HepG2 (cell line): ENCODE measurements at regions not wholly inside any gene's neighbourhood (a gene's known extent, or its start where the extent isn't known, plus 50 kb on each side); places are given as distances from the start of the nearest gene placed in this dataset.
"Not testable (repeated sequence)": the region's sequence is repeated elsewhere in the genome, so short reads cannot be mapped to it uniquely, and the experiment has no call there.

Experiments
- ATAC-seq: fragments of 200-7000 bp; cut with Tn5 transposase; 3 replicates; pipeline ENCODE4 v1.9.1; 2020; ENCODE audit warnings: mild to moderate bottlenecking, moderate library complexity
- BruUV-seq: library from RNA; stranded (reverse); fragments of 400-500 nt; replicated peaks from 2 replicates; lab custom pipeline; 2021; lab: Mats Ljungman, UMichigan
- CTCF ChIA-PET: fragments of 300-600 bp; formaldehyde crosslinking; extraction: SDS; loops from one replicate; lab custom pipeline; 2021; ENCODE audit warnings: low total read pairs, inconsistent platforms, low intra/inter-chr PET ratio; lab: Yijun Ruan, JAX
- POLR2A ChIA-PET: fragments of 350-600 bp; sonication (Branson Sonifier 250); formaldehyde crosslinking; loops from one replicate; lab custom pipeline; 2020; ENCODE audit warnings: antibody characterized with exemption, inconsistent platforms; lab: Yijun Ruan, JAX
- DNase-seq: peaks from one replicate; pipeline ENCODE4 v3.0.0-alpha.2; 2015; ENCODE audit warnings: low spot score
- FAIRE-seq: peaks from 3 replicates; lab custom pipeline; 2011; peaks lifted over from hg19 to GRCh38; lab: Jason Lieb, UNC
- H2AFZ ChIP-seq: one replicate; pipeline ENCODE4 v1.6.1; 2011; ENCODE audit warnings: low read length, inconsistent platforms
- H3K27ac ChIP-seq: fragments of 300-600 bp; 3 replicates; pipeline ENCODE4 v1.8.0; 2011; ENCODE audit warnings: mixed run types, mild to moderate bottlenecking, mixed read lengths, low read length, inconsistent platforms; ENCODE audit not compliant: insufficient read depth; ENCODE audit errors: extremely low read length
- H3K27me3 ChIP-seq, 2 experiments: fragments of 200-600 bp in 1 of 2; 2 replicates in 1 of 2; 3 replicates in 1 of 2; pipeline versions ENCODE4 v1.6.0 to v1.8.0; 2011; ENCODE audit warnings: low read length in 2 of 2, mild to moderate bottlenecking in 2 of 2, moderate library complexity in 2 of 2, inconsistent platforms in 1 of 2; ENCODE audit not compliant: insufficient read depth in 2 of 2, control insufficient read depth in 1 of 2
- H3K36me3 ChIP-seq, 2 experiments: fragments of 200-600 bp in 1 of 2; replicated peaks in 1 of 2; 2 replicates in 1 of 2; 3 replicates in 1 of 2; pipeline versions ENCODE4 v1.5.1 to v1.8.0; 2011; ENCODE audit warnings: low read length in 2 of 2, inconsistent platforms in 1 of 2; ENCODE audit not compliant: insufficient read depth in 2 of 2, control insufficient read depth in 1 of 2
- H3K4me1 ChIP-seq: 2 replicates; pipeline ENCODE4 v1.5.1; 2012; ENCODE audit warnings: low read length, inconsistent platforms; ENCODE audit not compliant: insufficient read depth
- H3K4me2 ChIP-seq: 2 replicates; pipeline ENCODE4 v1.6.0; 2011; ENCODE audit warnings: low read depth, low read length, inconsistent platforms
- H3K4me3 ChIP-seq, 3 experiments: fragments of 200-600 bp in 1 of 3; sonication (generic), shearing (Covaris generic) in 1 of 3; replicated peaks in 1 of 3; 2 replicates each; pipeline ENCODE4 v1.5.1; 2011 to 2016; ENCODE audit warnings: low read length in 3 of 3, inconsistent platforms in 2 of 3, low read depth in 2 of 3, mild to moderate bottlenecking in 2 of 3, control low read depth in 1 of 3, mixed read lengths in 1 of 3; ENCODE audit not compliant: insufficient read depth in 1 of 3
- H3K79me2 ChIP-seq: one replicate; pipeline ENCODE4 v1.6.1; 2011; ENCODE audit warnings: low read length, inconsistent platforms; ENCODE audit not compliant: insufficient read depth
- H3K9ac ChIP-seq: 2 replicates; pipeline ENCODE4 v1.6.0; 2011; ENCODE audit warnings: mild to moderate bottlenecking, low read depth, low read length, inconsistent platforms; ENCODE audit not compliant: insufficient read depth
- H3K9me3 ChIP-seq: 2 replicates; pipeline ENCODE4 v1.5.1; 2012; ENCODE audit warnings: mild to moderate bottlenecking, low read length
- H4K20me1 ChIP-seq: 2 replicates; pipeline ENCODE4 v1.6.0; 2011; ENCODE audit warnings: inconsistent platforms, mild to moderate bottlenecking, low read length, moderate library complexity; ENCODE audit not compliant: insufficient read depth
- BRCA1 ChIP-seq: sonication (generic); formaldehyde crosslinking; IDR thresholded peaks from 2 replicates; pipeline ENCODE4 v1.4.0; 2020; ENCODE audit warnings: missing genetic modification reagents
- KDM6A ChIP-seq: IDR thresholded peaks from 2 replicates; pipeline ENCODE4 v1.6.1; 2016; ENCODE audit warnings: low read depth
- NFYB ChIP-seq: sonication (generic); formaldehyde crosslinking; IDR thresholded peaks from 2 replicates; pipeline ENCODE4 v1.4.0; 2020; ENCODE audit warnings: missing genetic modification reagents
- PHF8 ChIP-seq: sonication (generic); formaldehyde crosslinking; IDR thresholded peaks from 2 replicates; pipeline ENCODE4 v1.5.0; 2020; ENCODE audit warnings: missing genetic modification reagents
- TIGD3 ChIP-seq: sonication (generic); formaldehyde crosslinking; IDR thresholded peaks from 2 replicates; pipeline ENCODE4 v1.5.1; 2020; ENCODE audit warnings: mild to moderate bottlenecking, missing genetic modification reagents, borderline replicate concordance
- WGBS: methylation state at CpG from one replicate; pipeline ENCODE4 v1.1.6; 2017; ENCODE audit warnings: low lambda C conversion rate; 5-methylcytosine and 5-hydroxymethylcytosine counted together
- in situ Hi-C: cut with HindIII; loops from 2 replicates; pipeline ENCODE4 v1.10.0; 2017; ENCODE audit warnings: low pct_unique_long_range_greater_than_20kb; ENCODE audit not compliant: extremely low pct_ligation_motif_present
- intact Hi-C: fragments of 100-400 bp; cut with micrococcal nuclease; formaldehyde crosslinking; loops from one replicate; pipeline ENCODE4 v1.10.0; 2022; ENCODE audit not compliant: unreplicated experiment

- CTCF ChIA-PET, H3K27me3 ChIP-seq, H3K4me1 ChIP-seq, DNase-seq, H4K20me1 ChIP-seq, ATAC-seq, POLR2A ChIA-PET, FAIRE-seq, BruUV-seq, H3K36me3 ChIP-seq, H3K4me2 ChIP-seq, H3K27ac ChIP-seq, H3K9ac ChIP-seq, H3K4me3 ChIP-seq, H2AFZ ChIP-seq, H3K79me2 ChIP-seq, H3K9me3 ChIP-seq, in situ Hi-C loops, intact Hi-C loops: not testable (repeated sequence)
- 4% methylated on average over 3 of the region's 3 CpGs for WGBS
Measured at GRCh38 chr3:70675810-70676209, 363.4 kb upstream of the MDFIC2 start.

DNA sequence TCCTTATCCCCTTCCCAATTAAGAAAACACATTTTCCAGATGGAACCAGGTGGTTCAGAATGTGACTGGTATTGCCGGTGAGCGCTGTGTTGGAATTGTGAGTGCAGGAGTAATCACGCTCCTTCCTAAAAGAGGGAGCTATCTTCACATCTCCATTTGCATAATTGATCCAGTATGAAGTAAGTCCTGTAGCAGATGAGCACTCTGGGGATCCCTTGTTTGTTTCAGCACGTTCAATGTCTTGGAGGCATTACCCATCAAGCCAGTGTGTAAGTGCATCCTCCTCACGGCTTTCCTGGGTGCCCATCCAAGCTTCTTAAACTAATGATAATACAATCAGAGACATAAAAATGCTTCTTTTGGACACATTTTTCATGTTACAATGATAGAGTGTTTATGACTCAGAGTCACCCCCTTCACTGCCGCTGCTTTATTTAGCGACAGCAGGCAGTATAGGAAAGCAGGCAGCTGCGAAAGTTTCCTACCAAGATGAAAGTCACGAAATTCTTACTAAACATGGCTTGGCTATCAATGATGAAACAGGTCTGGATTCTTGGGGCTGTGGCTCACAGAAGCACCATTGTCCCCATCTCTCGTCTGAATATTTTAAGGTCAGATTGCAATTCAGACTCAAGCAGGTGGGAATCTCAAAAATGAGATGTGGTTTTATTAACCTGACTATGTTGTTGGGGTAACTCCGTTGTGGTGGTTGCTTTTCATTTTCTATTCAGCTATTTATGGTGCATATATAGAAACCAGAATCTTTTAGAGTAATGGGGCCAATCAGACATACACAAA, 346.3 kb upstream of the MDFIC2 start:
- FAIRE-seq (no peak), ATAC-seq (no peak), DNase-seq (no peak)
- Histone ChIP-seq H3K9me3 (no peaks in the 10 kb centered on the region), H3K4me3 (no peak overlapping the region), H4K20me1 (no peaks in the 10 kb centered on the region), H2AFZ (no peak overlapping the region), H3K27me3 (peaks cover 0 to 5% of the 10 kb centered on the region in 2 experiments; a peak in 1 of 5 replicates), H3K4me1 (no peaks in the 10 kb centered on the region), H3K9ac (no peak overlapping the region), H3K36me3 (no peaks in the 10 kb centered on the region), H3K4me2 (no peak overlapping the region), H3K27ac (no peak overlapping the region), H3K79me2 (no peaks in the 10 kb centered on the region)
- intact Hi-C loops, result no loop called here
- TF ChIP-seq TIGD3 (CRISPR knock-in tag) (no peak), NFYB (CRISPR knock-in tag) (no peak), KDM6A (CRISPR knock-in tag) (no peak), BRCA1 (CRISPR knock-in tag) (no peak), PHF8 (CRISPR knock-in tag) (no peak)
- ChIA-PET CTCF (no interaction called here), POLR2A (no interaction called here)
- WGBS, result 27% methylated on average over 11 of the region's 11 CpGs
- in situ Hi-C loops, result no loop called here
- BruUV-seq, result no TSS peak
